ENCODE measurements at regions not wholly inside any gene's neighbourhood (a gene's known extent, or its start where the extent isn't known, plus 50 kb on each side); places are given as distances from the start of the nearest gene placed in this dataset.
A peak's percentile ranks its signal among the peaks of the same experiment; 100 is the strongest.

- DNase-seq (ENCODE audit: low spot score), result no peak
Observed at GRCh38 chr6:14439419-14439818, 321.8 kb downstream of the CD83 start.

DNA sequence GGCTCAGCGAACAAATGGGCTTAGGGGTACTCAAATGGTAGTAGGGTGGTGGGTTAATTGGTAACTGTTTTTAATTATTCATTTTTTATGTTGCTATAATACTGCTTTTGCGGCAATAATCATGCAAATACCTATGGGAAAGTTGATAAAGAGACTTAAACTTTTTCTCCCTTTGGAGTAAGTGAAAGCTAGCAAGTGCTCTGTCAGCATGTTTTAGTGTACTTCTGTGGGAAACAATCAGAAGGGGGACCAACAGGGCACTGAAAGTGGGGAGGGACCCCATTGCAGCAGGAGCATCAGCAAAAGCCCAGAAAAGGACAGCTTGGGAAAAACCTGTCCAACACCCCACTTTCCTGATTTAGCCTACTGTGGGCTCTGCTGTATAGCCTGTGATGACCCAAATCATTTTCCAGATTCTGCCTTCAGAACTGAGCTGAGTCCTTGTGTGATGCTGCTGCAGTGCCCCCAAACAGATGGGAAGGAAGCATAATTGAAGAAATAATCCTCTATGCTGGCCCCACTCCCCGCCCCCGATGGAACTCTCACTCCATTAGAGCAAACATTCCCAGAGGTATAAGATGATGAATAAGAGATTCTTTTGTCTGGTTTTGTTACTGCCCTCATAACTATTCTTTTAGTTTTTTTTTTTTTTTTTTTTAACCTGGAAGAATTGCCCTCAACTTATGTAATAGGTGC, 322.8 kb downstream of the CD83 start:
- no peak for DNase-seq (ENCODE audit: low spot score)

DNA sequence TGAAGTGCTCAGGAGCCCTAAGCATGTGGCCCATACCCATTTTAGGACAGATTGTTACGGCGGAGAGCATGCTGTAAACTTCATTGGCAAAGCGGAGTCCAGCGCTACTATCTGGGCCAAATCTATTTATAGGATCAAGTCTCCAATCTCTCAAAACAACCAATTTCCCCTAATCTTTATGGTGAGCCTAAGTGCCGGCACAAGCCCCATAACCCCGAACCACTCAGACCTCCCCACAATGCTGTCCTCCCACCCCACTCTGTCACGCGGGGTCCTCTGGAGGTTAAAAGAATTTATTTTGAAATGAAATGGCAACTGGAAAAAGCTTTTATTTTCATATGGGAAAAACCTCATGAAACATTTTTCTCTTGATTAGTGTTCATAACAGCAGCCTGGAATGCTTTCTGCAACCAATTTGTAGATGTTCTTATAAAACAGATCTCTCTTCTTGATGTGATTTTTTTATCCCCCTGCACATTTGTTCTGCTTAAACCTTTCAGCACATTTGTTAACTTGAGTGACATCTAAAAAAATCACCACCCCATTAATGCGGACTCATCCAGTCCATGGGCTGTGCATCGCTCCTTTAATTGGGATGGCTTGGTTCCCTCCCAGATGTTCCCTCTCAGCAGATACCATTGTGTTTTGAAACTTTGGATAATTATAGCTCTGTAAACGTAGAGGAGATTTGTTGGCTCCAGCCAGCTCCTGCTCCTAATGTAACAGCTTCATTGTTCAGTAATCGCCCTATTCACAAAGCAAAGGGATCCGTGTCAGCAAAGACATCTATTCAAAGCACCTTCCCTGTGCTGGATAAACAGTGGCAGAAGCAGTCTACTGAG, 323.6 kb downstream of the CD83 start:
- no peak for DNase-seq (ENCODE audit: low spot score)

GRCh38 chr6:14442242-14442641, 324.7 kb downstream of the CD83 start:
- DNase-seq (ENCODE audit: low spot score), result no peak

DNA sequence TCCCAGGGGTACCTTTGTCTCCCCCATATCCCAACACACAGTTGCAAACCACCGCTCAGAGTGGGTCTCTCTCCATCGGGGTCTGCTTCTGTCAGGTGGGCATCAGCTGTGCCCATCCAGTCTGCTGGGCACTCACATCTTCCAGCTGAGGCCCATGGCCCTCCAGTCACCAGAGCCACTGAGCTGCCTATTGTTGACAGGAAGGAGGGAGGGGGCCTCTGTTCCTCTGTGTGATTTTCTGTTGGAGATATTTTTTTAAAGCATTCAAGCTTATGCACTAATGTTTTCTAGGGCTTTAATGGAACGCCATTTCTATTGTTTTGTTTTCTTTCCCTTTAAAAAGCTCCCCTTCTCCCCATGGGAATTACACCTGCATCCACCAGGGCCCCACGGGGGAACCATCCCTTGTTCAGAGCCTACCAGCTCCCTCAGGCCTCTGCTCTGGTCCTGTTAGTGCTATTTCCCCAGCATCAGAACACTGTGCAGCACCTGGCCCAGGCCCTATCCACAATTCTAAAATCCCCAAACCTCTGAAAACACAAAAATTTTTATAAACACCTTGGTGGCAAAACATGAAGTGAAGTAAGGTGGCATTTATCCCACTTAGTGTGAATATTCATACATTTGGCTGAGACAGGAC, 326.2 kb downstream of the CD83 start:
- DNase-seq (ENCODE audit: low spot score), result no peak

- no peak for DNase-seq (ENCODE audit: low spot score)
Observed at GRCh38 chr6:14444295-14444972, 326.9 kb downstream of the CD83 start.

GRCh38 chr6:14447240-14447639, 329.7 kb downstream of the CD83 start:
- no peak for DNase-seq (ENCODE audit: low spot score)

DNA sequence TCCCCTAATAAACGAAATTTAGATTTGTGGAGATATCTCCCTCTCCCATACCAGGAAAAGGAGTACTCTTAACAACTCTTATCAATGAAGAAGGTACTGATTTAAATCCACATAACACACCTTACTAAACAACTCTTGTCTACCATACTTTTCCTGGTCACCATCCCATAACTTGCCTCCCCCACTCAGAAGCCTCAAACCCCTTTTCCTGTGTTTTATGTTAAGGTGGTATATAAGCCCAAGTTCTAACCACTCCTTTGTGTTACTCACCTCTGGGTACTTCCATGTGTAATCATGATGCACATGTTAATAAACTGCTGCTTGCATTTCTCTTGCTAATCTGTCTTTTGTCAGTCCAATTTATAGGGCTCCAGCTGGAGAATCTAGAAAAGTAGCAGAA, 330.7 kb downstream of the CD83 start:
- DNase-seq (ENCODE audit: low spot score), result no peak

DNA sequence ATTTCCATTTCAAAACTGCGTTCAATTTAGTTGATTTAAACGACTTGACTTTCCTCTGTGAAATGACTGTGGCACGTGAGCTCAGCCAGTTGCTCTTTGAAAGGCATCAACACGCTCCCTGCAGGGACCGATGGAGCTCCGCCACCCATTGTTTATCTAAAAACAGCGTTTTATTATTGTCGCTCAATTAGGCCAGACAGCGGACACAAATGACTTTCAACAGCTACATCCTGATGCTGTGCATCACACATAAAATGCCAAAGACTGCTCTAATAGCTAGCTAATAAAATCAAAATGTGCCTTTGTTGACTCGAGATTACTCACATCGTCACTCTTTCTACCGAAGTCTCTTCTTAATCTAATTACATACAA, 332.5 kb downstream of the CD83 start:
- no peak for DNase-seq (ENCODE audit: low spot score)

DNA sequence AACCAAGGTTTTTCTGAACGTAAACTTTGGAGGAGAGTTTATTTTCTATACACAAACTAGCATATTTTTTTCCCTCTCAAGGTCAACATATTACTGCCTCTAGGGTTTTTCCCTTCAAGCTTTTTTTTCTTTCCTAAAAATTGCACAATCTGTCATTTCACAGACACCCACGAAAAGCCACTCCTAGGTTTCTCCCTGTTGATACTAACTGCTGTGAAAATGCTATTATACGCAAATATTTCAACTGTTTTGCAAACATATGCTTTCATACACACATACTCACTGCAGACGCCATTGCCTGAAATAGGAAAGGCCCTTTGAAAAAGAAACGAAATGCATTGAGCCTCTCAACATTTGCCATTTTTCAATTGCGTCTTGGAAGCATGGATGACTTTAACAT, 333.0 kb downstream of the CD83 start:
- no peak for DNase-seq (ENCODE audit: low spot score)

- no peak for DNase-seq (ENCODE audit: low spot score)
Observed at GRCh38 chr6:14451594-14452374, 334.2 kb downstream of the CD83 start.

DNA sequence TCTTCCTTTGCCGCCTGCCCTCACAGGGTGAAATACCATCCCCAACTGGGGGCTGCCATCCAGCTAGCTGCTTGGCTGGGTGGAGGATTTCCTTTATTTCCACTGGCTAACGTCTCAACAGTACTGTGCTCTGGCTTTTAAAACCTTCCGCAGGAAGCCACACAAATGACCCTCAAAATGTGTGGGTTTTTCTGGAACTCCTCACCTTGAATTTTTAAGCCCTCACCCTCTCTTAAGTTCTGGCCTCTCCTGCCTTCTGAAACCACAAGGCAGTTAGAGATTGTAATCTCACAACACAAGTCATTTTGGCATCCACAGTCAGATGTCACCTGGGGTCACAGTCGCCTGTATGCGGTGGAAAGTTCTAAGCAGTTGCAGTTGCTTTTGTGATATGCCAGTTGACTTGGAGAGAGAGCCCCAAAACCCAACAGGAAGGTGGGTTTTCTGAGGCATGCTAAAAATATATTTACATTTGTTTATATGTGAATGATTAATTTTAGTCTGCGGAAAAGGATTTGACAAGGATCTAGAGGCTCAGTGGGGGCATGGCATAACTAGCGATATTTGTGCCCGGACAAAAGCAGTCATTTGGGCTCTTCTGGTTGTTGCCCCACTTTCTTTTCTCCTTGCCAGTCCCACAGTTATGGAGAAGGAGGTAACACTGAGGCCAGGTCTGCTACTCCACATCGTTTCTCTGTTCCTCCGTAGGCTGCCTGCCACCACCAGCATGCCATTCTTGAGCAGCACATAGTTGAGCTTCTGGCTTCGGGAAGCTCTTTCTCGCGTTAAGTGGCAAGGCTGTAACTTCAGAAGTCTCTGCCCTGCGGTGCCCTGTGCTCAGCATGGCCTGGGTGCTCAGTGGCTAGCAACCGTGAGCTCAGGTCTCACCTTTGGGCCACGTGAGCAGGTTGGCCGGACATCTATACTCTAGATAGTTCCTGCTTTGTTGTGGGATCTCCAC, 335.3 kb downstream of the CD83 start:
- peak; percentile 92 for DNase-seq (ENCODE audit: low spot score)

- DNase-seq (ENCODE audit: low spot score), result no peak
Observed at GRCh38 chr6:14453712-14454472, 336.3 kb downstream of the CD83 start.

DNA sequence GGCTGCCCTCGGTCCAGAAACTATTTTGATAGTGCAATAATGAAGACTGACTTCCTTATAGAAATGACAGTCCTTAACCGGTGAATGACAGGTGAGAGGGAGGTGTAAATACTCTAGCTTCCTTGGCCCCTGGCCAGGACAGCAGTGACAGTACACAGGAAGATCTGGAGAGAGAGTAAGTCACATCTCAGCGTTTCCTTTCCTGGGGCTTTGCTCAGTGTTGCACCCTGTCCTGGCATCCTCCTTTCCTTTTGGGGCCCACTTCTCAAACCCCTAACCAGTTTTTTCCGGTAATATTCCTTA, 336.9 kb downstream of the CD83 start:
- DNase-seq (ENCODE audit: low spot score), result peak; percentile 40

DNA sequence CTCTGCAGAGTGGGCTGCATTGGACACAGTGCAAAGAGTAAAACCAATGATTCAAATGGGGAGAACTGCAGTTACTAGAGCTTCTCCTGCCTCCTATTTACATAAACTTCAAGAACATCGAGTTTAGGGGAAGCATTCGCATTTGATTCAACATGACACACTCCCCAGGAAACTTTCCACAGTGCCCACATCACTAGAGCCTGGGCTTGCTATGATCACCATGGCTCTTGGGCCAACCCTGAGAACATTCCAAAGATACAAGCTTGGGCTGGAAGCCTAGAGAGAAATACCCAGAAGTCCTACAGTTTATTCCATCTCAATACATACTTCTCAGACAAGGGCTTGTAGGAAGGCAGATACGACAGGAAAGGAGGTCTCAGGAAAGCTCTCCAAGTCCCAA, 337.9 kb downstream of the CD83 start:
- DNase-seq (ENCODE audit: low spot score), result no peak

GRCh38 chr6:14455876-14456648, 338.5 kb downstream of the CD83 start:
- no peak for DNase-seq (ENCODE audit: low spot score)

- DNase-seq (ENCODE audit: low spot score), result no peak
Observed at GRCh38 chr6:14456941-14457340, 339.4 kb downstream of the CD83 start.

GRCh38 chr6:14458669-14459266, 341.2 kb downstream of the CD83 start:
- no peak for DNase-seq (ENCODE audit: low spot score)

GRCh38 chr6:14459315-14459714, 341.7 kb downstream of the CD83 start:
- DNase-seq (ENCODE audit: low spot score), result no peak

All from activated CD4-positive, alpha-beta T cell treated with anti-CD3 and anti-CD28 coated beads, Interleukin-2, Interleukin-4, amounts not matched to agents 100 ng/mL and 50 ng/mL, durations not matched to agents 16 hours and 8 hours (primary cell).